B cell (primary cell): ENCODE measurements at regions not wholly inside any gene's neighbourhood (a gene's known extent, or its start where the extent isn't known, plus 50 kb on each side); places are given as distances from the start of the nearest gene placed in this dataset.

Experiments
- ATAC-seq: fragments of 200-7000 bp; cut with Tn5 transposase; one replicate; pipeline ENCODE4 v1.10.0; 2021; ENCODE audit warnings: low read depth, mild to moderate bottlenecking, moderate number of reproducible peaks, moderate library complexity
- CTCF ChIA-PET: fragments of 350-600 bp; sonication (Branson Sonifier 250); formaldehyde crosslinking; loops from one replicate; lab custom pipeline; 2021; ENCODE audit warnings: antibody characterized with exemption, inconsistent platforms; lab: Charles Lee
- POLR2A ChIA-PET: fragments of 350-600 bp; sonication (Branson Sonifier 250); formaldehyde crosslinking; loops from one replicate; lab custom pipeline; 2021; ENCODE audit warnings: antibody characterized with exemption; lab: Charles Lee
- DNase-seq: peaks from one replicate; pipeline ENCODE4 v3.0.0; 2013
- H2AFZ ChIP-seq: 2 replicates; pipeline ENCODE4 v1.6.1; 2012; ENCODE audit warnings: mild to moderate bottlenecking, low read depth, low read length; ENCODE audit not compliant: insufficient read depth, poor library complexity, severe bottlenecking
- H3K27ac ChIP-seq, 2 donors: 1 replicate in 1 of 2; 2 replicates in 1 of 2; pipeline ENCODE4 v1.5.1; 2012 to 2013; ENCODE audit warnings: low read length in 2 of 2, mild to moderate bottlenecking in 2 of 2, moderate library complexity in 1 of 2
- H3K27me3 ChIP-seq, 4 experiments: fragments of 200-600 bp in 1 of 4; sonication (generic) in 1 of 4; replicated peaks in 1 of 4; 1 replicate in 2 of 4; 2 replicates in 2 of 4; pipeline versions ENCODE4 v1.6.1 to v1.7.0; 2013 to 2016; ENCODE audit warnings: low read length in 3 of 4, mild to moderate bottlenecking in 2 of 4, mixed read lengths in 1 of 4, moderate library complexity in 1 of 4; ENCODE audit not compliant: insufficient read depth in 4 of 4, control insufficient read depth in 3 of 4; ENCODE audit errors: control extremely low read depth in 1 of 4
- H3K36me3 ChIP-seq, 2 experiments: replicated peaks in 1 of 2; 1 replicate in 1 of 2; 2 replicates in 1 of 2; pipeline versions ENCODE4 v1.6.1 to v1.7.1; 2013; ENCODE audit warnings: low read length in 1 of 2; ENCODE audit not compliant: insufficient read depth in 2 of 2, control insufficient read depth in 1 of 2; ENCODE audit errors: control extremely low read depth in 1 of 2, extremely low read depth in 1 of 2
- H3K4me1 ChIP-seq, 2 donors: fragments of 200-600 bp in 1 of 2; sonication (generic) in 1 of 2; 1 replicate in 1 of 2; 2 replicates in 1 of 2; pipeline versions ENCODE4 v1.5.1 to v1.6.1; 2013 to 2017; ENCODE audit warnings: low read length in 2 of 2; ENCODE audit not compliant: control insufficient read depth in 2 of 2, insufficient read depth in 2 of 2
- H3K4me2 ChIP-seq: replicated peaks from 2 replicates; pipeline ENCODE3; 2012; ENCODE audit warnings: mild to moderate bottlenecking, low read depth, low read length; ENCODE audit not compliant: poor library complexity, severe bottlenecking
- H3K4me3 ChIP-seq, 5 experiments: fragments of 200-600 bp in 1 of 5; sonication (generic) in 1 of 5; 1 replicate in 3 of 5; 2 replicates in 2 of 5; pipeline versions ENCODE4 v1.5.1 to v1.7.0; 2011 to 2016; ENCODE audit warnings: low read length in 4 of 5, mild to moderate bottlenecking in 4 of 5, low read depth in 2 of 5, control low read depth in 1 of 5, moderate library complexity in 1 of 5; ENCODE audit not compliant: insufficient read depth in 1 of 5; ENCODE audit errors: control extremely low read depth in 1 of 5, extremely low read depth in 1 of 5
- H3K79me2 ChIP-seq: fragments of 200-600 bp; sonication (generic); one replicate; pipeline ENCODE4 v1.6.0; 2016; ENCODE audit warnings: low read length; ENCODE audit not compliant: control insufficient read depth, insufficient read depth
- H3K9ac ChIP-seq: fragments of 200-600 bp; sonication (generic); 2 replicates; pipeline ENCODE4 v1.6.1; 2017; ENCODE audit warnings: mild to moderate bottlenecking, low read length, moderate library complexity
- H3K9me3 ChIP-seq, 3 donors: one replicate each; pipeline versions ENCODE4 v1.6.1 to v1.7.1; 2013; ENCODE audit warnings: low read length in 2 of 3; ENCODE audit not compliant: control insufficient read depth in 2 of 3, insufficient read depth in 1 of 3; ENCODE audit errors: control extremely low read depth in 1 of 3
- H4K20me1 ChIP-seq: 2 replicates; pipeline ENCODE4 v1.6.0; 2012; ENCODE audit warnings: mild to moderate bottlenecking, low read length; ENCODE audit not compliant: insufficient read depth, control insufficient read depth, poor library complexity, severe bottlenecking
- H3K27ac Mint-ChIP-seq: one replicate; pipeline ENCODE4 v1.8.0; 2021; ENCODE audit warnings: mixed read lengths
- H3K27me3 Mint-ChIP-seq: one replicate; pipeline ENCODE4 v1.8.0; 2021; ENCODE audit warnings: mixed read lengths
- H3K4me1 Mint-ChIP-seq: one replicate; pipeline ENCODE4 v1.8.0; 2021; ENCODE audit warnings: mixed read lengths
- H3K4me3 Mint-ChIP-seq: one replicate; pipeline ENCODE4 v1.8.0; 2021; ENCODE audit warnings: mixed read lengths
- H3K9me3 Mint-ChIP-seq: one replicate; pipeline ENCODE4 v1.8.0; 2022; ENCODE audit warnings: mixed read lengths; ENCODE audit not compliant: insufficient read depth
- EZH2 ChIP-seq: IDR thresholded peaks from 2 replicates; pipeline ENCODE4 v1.6.1; 2012; ENCODE audit warnings: borderline replicate concordance, low read depth, mild to moderate bottlenecking, moderate library complexity, low read length; ENCODE audit not compliant: insufficient read depth, poor library complexity, severe bottlenecking
- WGBS: methylation state at CpG from one replicate; pipeline ENCODE4 v1.1.5; 2013; ENCODE audit warnings: missing lambda C conversion rate; ENCODE audit not compliant: insufficient coverage; 5-methylcytosine and 5-hydroxymethylcytosine counted together
- intact Hi-C: fragments of 100-400 bp; cut with micrococcal nuclease; formaldehyde crosslinking; loops from one replicate; pipeline ENCODE4 v1.10.0; 2022
- TF ChIP-seq, protein P1 (sequence below): fragments of 200-600 bp; IDR thresholded peaks from one replicate; pipeline ENCODE4 v1.8.0; 2022; ENCODE audit warnings: antibody characterized with exemption, mild to moderate bottlenecking

GRCh38 chr5:159849437-159850083 lies 66.7 kb upstream of the ADRA1B start:
- Mint-ChIP-seq H3K27ac (no peak overlapping the region), H3K4me1 (no peaks in the 10 kb centered on the region), H3K4me3 (no peak overlapping the region), H3K9me3 (no peaks in the 10 kb centered on the region), H3K27me3 (peaks cover 4% of the 10 kb centered on the region)
- Histone ChIP-seq H3K27ac (no peak overlapping the region), H3K79me2 (no peaks in the 10 kb centered on the region), H3K4me2 (no peak overlapping the region), H4K20me1 (no peaks in the 10 kb centered on the region), H3K4me1 (no peaks in the 10 kb centered on the region), H3K27me3 (no peaks in the 10 kb centered on the region), H3K36me3 (no peaks in the 10 kb centered on the region), H3K9me3 (no peaks in the 10 kb centered on the region), H2AFZ (no peak overlapping the region), H3K4me3 (no peak overlapping the region), H3K9ac (no peak overlapping the region)
- intact Hi-C loops, result no loop called here
- ATAC-seq (no peak), DNase-seq (no peak)
- ChIA-PET POLR2A (no interaction called here), CTCF (no interaction called here)
- TF ChIP-seq, protein P1, sequence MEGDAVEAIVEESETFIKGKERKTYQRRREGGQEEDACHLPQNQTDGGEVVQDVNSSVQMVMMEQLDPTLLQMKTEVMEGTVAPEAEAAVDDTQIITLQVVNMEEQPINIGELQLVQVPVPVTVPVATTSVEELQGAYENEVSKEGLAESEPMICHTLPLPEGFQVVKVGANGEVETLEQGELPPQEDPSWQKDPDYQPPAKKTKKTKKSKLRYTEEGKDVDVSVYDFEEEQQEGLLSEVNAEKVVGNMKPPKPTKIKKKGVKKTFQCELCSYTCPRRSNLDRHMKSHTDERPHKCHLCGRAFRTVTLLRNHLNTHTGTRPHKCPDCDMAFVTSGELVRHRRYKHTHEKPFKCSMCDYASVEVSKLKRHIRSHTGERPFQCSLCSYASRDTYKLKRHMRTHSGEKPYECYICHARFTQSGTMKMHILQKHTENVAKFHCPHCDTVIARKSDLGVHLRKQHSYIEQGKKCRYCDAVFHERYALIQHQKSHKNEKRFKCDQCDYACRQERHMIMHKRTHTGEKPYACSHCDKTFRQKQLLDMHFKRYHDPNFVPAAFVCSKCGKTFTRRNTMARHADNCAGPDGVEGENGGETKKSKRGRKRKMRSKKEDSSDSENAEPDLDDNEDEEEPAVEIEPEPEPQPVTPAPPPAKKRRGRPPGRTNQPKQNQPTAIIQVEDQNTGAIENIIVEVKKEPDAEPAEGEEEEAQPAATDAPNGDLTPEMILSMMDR, result no peak
- TF ChIP-seq EZH2, result no peak
- WGBS, result 88% methylated on average over 1 of the region's 3 CpGs

GRCh38 chr5:159850160-159850559 lies 66.1 kb upstream of the ADRA1B start:
- TF ChIP-seq, protein P1, result no peak
- no peak for TF ChIP-seq EZH2
- intact Hi-C loops, result no loop called here
- H3K4me2 ChIP-seq, result no peak overlapping the region

More at GRCh38 chr5:159850160-159850559, 66.1 kb upstream of the ADRA1B start:
- H3K79me2 ChIP-seq, result no peaks in the 10 kb centered on the region
- no peak overlapping the region for H2AFZ ChIP-seq
- ATAC-seq (no peak), DNase-seq (no peak)
- H3K36me3 ChIP-seq, result no peaks in the 10 kb centered on the region
- no peaks in the 10 kb centered on the region for H3K9me3 ChIP-seq
- H4K20me1 ChIP-seq, result no peaks in the 10 kb centered on the region
- no peaks in the 10 kb centered on the region for H3K4me1 ChIP-seq
- Mint-ChIP-seq H3K9me3 (no peaks in the 10 kb centered on the region), H3K4me3 (no peak overlapping the region), H3K4me1 (no peaks in the 10 kb centered on the region), H3K27ac (no peak overlapping the region), H3K27me3 (peaks cover 7% of the 10 kb centered on the region)
- 56% methylated on average over 5 of the region's 6 CpGs for WGBS
- CTCF ChIA-PET, result no interaction called here
- no peak overlapping the region for H3K27ac ChIP-seq
- POLR2A ChIA-PET, result no interaction called here
- H3K27me3 ChIP-seq, result no peaks in the 10 kb centered on the region
- no peak overlapping the region for H3K9ac ChIP-seq
- H3K4me3 ChIP-seq, result no peak overlapping the region
